Sigmoid colon (tissue), 6 donors: ENCODE measurements at regions not wholly inside any gene's neighbourhood (a gene's known extent, or its start where the extent isn't known, plus 50 kb on each side); places are given as distances from the start of the nearest gene placed in this dataset.

ENCODE experiments used
- DNase-seq: peaks from one replicate; pipeline ENCODE4 v3.0.0-alpha.2; 2019
- H3K27ac ChIP-seq, 4 donors: fragments of 200-600 bp; sonication (generic); one replicate each; pipeline ENCODE4 v1.5.1; 2016 to 2019; ENCODE audit warnings: mild to moderate bottlenecking in 1 of 4
- H3K27me3 ChIP-seq, 3 donors: fragments of 200-600 bp; sonication (generic); one replicate each; pipeline ENCODE4 v1.5.1; 2019; ENCODE audit warnings: mild to moderate bottlenecking in 1 of 3
- H3K36me3 ChIP-seq, 4 donors: fragments of 200-600 bp; sonication (generic); one replicate each; pipeline ENCODE4 v1.5.1; 2016 to 2019
- H3K4me1 ChIP-seq, 4 donors: fragments of 200-600 bp; sonication (generic); one replicate each; pipeline ENCODE4 v1.5.1; 2017 to 2019
- H3K4me3 ChIP-seq, 4 donors: fragments of 200-600 bp; sonication (generic); one replicate each; pipeline ENCODE4 v1.5.1; 2017 to 2019; ENCODE audit warnings: mild to moderate bottlenecking in 2 of 4, moderate library complexity in 1 of 4
- H3K9me3 ChIP-seq, 4 donors: fragments of 200-600 bp in 3 of 4; sonication (generic) in 3 of 4; one replicate each; pipeline versions ENCODE4 v1.5.1 to v1.6.1; 2013 to 2019
- CTCF ChIP-seq, 4 experiments: fragments of 450-650 bp in 3 of 4; fragments of 200-600 bp in 1 of 4; IDR thresholded peaks; one replicate each; pipeline ENCODE4 v1.5.1; 2016 to 2019; ENCODE audit warnings: antibody characterized with exemption in 4 of 4, mild to moderate bottlenecking in 3 of 4, moderate library complexity in 2 of 4
- EP300 ChIP-seq, 4 donors: sonication (generic); formaldehyde crosslinking; IDR thresholded peaks; one replicate each; pipeline ENCODE4 v1.6.1; 2017; ENCODE audit warnings: antibody characterized with exemption in 4 of 4
- POLR2A ChIP-seq, 2 donors: fragments of 450-650 bp; IDR thresholded peaks; one replicate each; pipeline ENCODE4 v1.6.1; 2016; ENCODE audit warnings: antibody characterized with exemption in 2 of 2, mild to moderate bottlenecking in 2 of 2, moderate library complexity in 2 of 2
- POLR2AphosphoS5 ChIP-seq, 4 donors: sonication (generic); formaldehyde crosslinking; IDR thresholded peaks; one replicate each; pipeline ENCODE4 v1.6.1; 2017; ENCODE audit warnings: antibody characterized with exemption in 4 of 4
- WGBS, 2 donors: extraction: QIAGEN DNeasy Blood & Tissue Kit; methylation state at CpG; one replicate each; pipeline ENCODE4 v1.1.7; 2013; 5-methylcytosine and 5-hydroxymethylcytosine counted together
- intact Hi-C: fragments of 100-400 bp; cut with DNase I; formaldehyde crosslinking; loops from one replicate; pipeline ENCODE4 v1.15.1; 2023
- donor health status: healthy with polysubstance abuse.
- donor health status: healthy.

GRCh38 chr2:29990129-29990528, 68.7 kb upstream of the ALK start:
- Histone ChIP-seq H3K4me3 (no peak overlapping the region), H3K9me3 (no peaks in the 10 kb centered on the region), H3K27me3 (no peaks in the 10 kb centered on the region), H3K4me1 (no peaks in the 10 kb centered on the region), H3K27ac (no peak overlapping the region), H3K36me3 (no peaks in the 10 kb centered on the region)
- intact Hi-C loops, result no loop called here
- 47 to 60% methylated on average over 4 of the region's 4 CpGs for WGBS, 2 donors
- TF ChIP-seq CTCF (IDR thresholded peaks at IDR 0.05) (no peak), POLR2AphosphoS5 (IDR thresholded peaks at IDR 0.05) (no peak), EP300 (IDR thresholded peaks at IDR 0.05) (no peak), POLR2A (IDR thresholded peaks at IDR 0.05) (no peak)
- DNase-seq, result no peak

DNA sequence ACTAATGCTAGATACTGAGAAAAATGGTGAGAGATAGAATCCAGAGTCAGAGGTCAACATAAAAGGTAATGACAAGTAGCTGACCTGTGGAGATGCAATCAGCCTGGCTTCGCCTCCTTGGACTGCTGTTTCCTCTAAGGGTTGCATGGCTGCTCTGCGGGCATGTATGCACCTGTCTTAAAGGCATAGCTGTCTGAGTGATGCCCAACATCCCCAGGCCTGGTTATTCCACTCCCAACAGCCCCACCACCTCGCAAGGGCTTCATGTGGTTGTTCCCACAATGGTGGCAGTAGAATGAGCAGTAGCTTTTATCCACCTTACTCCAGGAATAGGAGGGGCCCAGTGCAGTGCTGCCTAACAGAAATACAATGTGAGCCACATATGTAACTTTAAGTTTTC, 69.7 kb upstream of the ALK start:
- no peak overlapping the region for H3K4me3 ChIP-seq

DNA sequence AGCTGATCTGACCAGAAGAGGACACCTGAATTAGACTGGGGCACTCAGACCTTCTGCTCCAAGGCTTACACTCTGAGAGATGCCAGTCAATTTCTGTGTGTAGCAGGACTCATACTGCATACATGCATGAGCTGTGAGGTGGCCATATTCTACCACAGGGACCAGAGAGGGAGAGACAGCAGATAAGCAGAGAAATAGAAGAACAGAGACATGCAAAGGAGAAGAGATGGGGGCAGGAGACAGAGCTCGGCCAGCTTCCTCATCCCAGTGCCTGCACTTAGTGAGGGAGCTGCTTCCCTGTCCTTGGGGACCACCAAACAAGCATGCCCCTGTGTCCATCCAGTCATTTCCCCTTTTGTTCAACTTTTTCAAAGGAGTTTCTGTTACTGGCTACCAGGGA, 73.9 kb upstream of the ALK start:
- Histone ChIP-seq H3K36me3 (no peaks in the 10 kb centered on the region), H3K4me3 (no peak overlapping the region), H3K27ac (no peak overlapping the region), H3K27me3 (no peaks in the 10 kb centered on the region), H3K9me3 (no peaks in the 10 kb centered on the region), H3K4me1 (no peaks in the 10 kb centered on the region)
- no peak for DNase-seq
- WGBS, 2 donors, result 30 to 55% methylated on average over 1 of the region's 1 CpG
- TF ChIP-seq POLR2A (IDR thresholded peaks at IDR 0.05), result no peak
- TF ChIP-seq POLR2AphosphoS5 (IDR thresholded peaks at IDR 0.05), result no peak
- no peak for TF ChIP-seq EP300 (IDR thresholded peaks at IDR 0.05)
- TF ChIP-seq CTCF (IDR thresholded peaks at IDR 0.05), result no peak
- intact Hi-C loops, result no loop called here

More for the DNA sequence above, 69.7 kb upstream of the ALK start:
- Histone ChIP-seq H3K36me3 (no peaks in the 10 kb centered on the region), H3K27ac (no peak overlapping the region), H3K27me3 (no peaks in the 10 kb centered on the region), H3K9me3 (no peaks in the 10 kb centered on the region), H3K4me1 (no peaks in the 10 kb centered on the region)
- TF ChIP-seq CTCF (IDR thresholded peaks at IDR 0.05) (no peak), EP300 (IDR thresholded peaks at IDR 0.05) (no peak), POLR2A (IDR thresholded peaks at IDR 0.05) (no peak), POLR2AphosphoS5 (IDR thresholded peaks at IDR 0.05) (no peak)
- no peak for DNase-seq
- intact Hi-C loops, result no loop called here
- 44 to 72% methylated on average over 3 of the region's 3 CpGs for WGBS, 2 donors

DNA sequence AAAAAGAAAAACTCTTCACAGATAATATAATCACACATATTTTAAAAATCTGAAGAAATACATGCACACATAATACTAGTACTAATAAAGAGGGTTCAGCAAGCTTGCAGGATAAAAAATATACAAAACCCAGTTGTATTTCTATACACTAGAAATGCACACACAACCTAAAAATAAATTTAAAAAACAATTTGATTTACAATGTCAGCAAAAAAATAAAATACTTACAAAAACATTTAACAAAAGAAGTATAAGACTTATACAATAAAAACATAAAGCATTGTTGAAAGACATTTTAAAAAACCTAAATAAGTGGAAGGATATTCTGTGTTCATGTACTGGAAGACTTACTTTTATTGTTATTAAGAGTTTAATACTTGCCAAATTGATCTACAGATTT, 81.7 kb upstream of the ALK start:
- Histone ChIP-seq H3K27me3 (no peaks in the 10 kb centered on the region), H3K27ac (no peak overlapping the region), H3K36me3 (no peaks in the 10 kb centered on the region), H3K9me3 (no peaks in the 10 kb centered on the region), H3K4me1 (no peaks in the 10 kb centered on the region), H3K4me3 (no peak overlapping the region)
- TF ChIP-seq POLR2AphosphoS5 (IDR thresholded peaks at IDR 0.05) (no peak), CTCF (IDR thresholded peaks at IDR 0.05) (no peak), POLR2A (IDR thresholded peaks at IDR 0.05) (no peak), EP300 (IDR thresholded peaks at IDR 0.05) (no peak)
- no peak for DNase-seq
- intact Hi-C loops, result no loop called here

DNA sequence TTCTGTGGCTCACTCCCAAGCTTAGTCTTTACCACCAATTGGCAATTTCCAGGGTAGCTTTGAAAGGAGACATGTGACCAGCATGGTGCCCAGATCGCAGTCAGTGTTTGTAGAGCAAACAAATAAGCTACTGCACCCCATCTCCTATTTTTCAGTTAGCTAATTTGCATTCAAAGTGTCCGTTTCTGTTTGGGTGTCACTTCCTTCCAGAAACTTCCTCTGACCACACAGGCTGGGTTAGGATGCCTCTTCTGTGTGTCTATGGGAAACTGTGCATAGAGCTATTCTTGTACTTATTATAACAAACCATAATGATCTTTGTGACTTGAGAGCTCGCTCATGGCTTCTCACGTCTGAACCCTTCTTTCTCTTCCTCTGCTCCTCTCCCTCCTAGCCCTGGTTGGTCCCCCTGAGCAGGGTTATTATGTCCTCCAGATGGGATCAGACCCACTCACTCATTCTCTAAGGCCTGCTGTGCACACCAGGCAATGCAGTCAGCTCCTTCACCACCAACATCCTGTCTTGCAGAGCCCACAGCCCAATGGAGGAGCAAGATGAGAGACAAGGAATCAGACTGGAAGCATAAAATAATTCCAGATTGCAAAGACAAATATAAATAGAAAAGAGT, 101.2 kb upstream of the ALK start:
- 45 to 58% methylated on average over 4 of the region's 4 CpGs for WGBS, 2 donors
- H3K9me3 ChIP-seq, result no peaks in the 10 kb centered on the region
- H3K27me3 ChIP-seq, result peaks cover 0 to 12% (median 3%) of the 10 kb centered on the region in 3 donors
- no peak overlapping the region for H3K27ac ChIP-seq
- no peaks in the 10 kb centered on the region for H3K4me1 ChIP-seq
- H3K4me3 ChIP-seq, result no peak overlapping the region
- TF ChIP-seq POLR2A (IDR thresholded peaks at IDR 0.05) (no peak), CTCF (IDR thresholded peaks at IDR 0.05) (no peak), POLR2AphosphoS5 (IDR thresholded peaks at IDR 0.05) (no peak), EP300 (IDR thresholded peaks at IDR 0.05) (no peak)
- H3K36me3 ChIP-seq, result no peaks in the 10 kb centered on the region
- DNase-seq, result no peak
- intact Hi-C loops, result no loop called here
